ENCODE measurements at regions not wholly inside any gene's neighbourhood (a gene's known extent, or its start where the extent isn't known, plus 50 kb on each side); places are given as distances from the start of the nearest gene placed in this dataset.

DNA sequence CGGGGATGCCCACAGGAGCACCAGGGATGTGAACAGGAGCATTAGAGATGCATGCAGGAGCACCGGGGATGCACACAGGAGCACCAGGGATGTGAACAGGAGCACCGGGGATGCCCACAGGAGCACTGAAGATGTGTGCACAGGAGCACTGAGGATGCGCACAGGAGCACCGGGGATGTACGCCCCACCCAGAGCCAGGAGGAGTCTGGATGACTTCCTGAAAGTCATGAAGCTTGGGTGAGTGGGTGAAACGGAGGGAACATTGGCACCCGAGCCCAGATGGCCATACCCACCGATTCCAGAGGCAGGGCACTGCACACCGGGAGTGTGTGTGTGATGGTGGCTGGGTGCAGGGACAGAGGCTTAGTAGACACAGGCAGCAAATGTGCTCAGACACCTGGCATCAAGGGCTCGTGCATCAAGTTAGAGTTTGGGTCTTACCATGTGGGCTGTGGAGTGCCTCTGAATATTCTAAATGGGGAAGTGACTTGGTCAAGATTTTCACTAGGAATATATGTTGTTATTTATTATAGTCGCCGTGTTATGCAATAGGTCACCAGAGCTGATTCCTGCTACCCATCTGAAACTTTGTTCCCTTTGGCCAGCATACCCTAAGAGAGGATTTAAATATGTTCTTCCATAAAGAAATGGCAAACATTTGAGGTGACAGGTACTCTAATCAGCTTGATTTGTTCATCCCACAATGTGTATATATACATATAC is 365.8 kb upstream of the MYT1L start:
- TF ChIP-seq, protein P1, sequence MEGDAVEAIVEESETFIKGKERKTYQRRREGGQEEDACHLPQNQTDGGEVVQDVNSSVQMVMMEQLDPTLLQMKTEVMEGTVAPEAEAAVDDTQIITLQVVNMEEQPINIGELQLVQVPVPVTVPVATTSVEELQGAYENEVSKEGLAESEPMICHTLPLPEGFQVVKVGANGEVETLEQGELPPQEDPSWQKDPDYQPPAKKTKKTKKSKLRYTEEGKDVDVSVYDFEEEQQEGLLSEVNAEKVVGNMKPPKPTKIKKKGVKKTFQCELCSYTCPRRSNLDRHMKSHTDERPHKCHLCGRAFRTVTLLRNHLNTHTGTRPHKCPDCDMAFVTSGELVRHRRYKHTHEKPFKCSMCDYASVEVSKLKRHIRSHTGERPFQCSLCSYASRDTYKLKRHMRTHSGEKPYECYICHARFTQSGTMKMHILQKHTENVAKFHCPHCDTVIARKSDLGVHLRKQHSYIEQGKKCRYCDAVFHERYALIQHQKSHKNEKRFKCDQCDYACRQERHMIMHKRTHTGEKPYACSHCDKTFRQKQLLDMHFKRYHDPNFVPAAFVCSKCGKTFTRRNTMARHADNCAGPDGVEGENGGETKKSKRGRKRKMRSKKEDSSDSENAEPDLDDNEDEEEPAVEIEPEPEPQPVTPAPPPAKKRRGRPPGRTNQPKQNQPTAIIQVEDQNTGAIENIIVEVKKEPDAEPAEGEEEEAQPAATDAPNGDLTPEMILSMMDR (IDR thresholded peaks at IDR 0.05; ENCODE audit: poor library complexity) = no peak
- TF ChIP-seq EZH2 (IDR thresholded peaks at IDR 0.05; ENCODE audit: borderline replicate concordance) = no peak
- TF ChIP-seq EZH2phosphoT487 (IDR thresholded peaks at IDR 0.05; ENCODE audit: low read depth, severe bottlenecking, unreplicated experiment) = no peak
- Histone ChIP-seq H3K4me3 (no peak overlapping the region), H3K27ac (no peak overlapping the region), H3K36me3 (replicated peaks; ENCODE audit: insufficient read depth, low read depth) (no peaks in the 10 kb centered on the region), H3K4me2 (no peak overlapping the region), H3K79me2 (no peaks in the 10 kb centered on the region), H3K4me1 (ENCODE audit: insufficient read depth) (no peaks in the 10 kb centered on the region), H2AFZ (no peak overlapping the region), H3K27me3 (no peaks in the 10 kb centered on the region), H3K9me2 (replicated peaks; ENCODE audit: insufficient read depth) (no peaks in the 10 kb centered on the region), H4K20me1 (ENCODE audit: insufficient read depth, poor library complexity, severe bottlenecking) (no peaks in the 10 kb centered on the region), H3K9me3 (ENCODE audit: low read depth) (no peaks in the 10 kb centered on the region)
- DNase-seq (ENCODE audit: low spot score) = no peak
- 82% methylated on average over 13 of the region's 13 CpGs for WGBS (ENCODE audit: low lambda C conversion rate, missing lambda C conversion rate)

DNA sequence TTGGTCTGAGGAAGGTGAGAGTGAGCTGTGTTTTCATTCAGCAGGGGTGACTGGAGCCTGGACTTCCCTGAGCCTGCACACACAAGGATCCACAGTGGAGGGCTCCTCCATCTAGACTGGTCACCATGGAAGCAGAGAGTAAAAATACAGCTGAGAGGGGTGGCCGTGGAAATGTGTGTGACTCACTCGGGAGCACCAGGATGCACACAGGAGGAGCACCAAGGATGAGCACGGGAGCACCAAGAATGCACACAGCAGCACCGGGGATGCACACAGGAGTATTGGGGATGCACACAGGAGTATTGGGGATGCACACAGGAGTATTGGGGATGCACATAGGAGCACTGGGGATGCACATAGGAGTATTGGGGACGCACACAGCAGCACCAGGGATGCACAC is 365.2 kb upstream of the MYT1L start:
- Histone ChIP-seq H3K27me3 (no peaks in the 10 kb centered on the region), H3K4me3 (no peak overlapping the region), H4K20me1 (ENCODE audit: insufficient read depth, poor library complexity, severe bottlenecking) (no peaks in the 10 kb centered on the region), H3K4me2 (no peak overlapping the region), H3K27ac (no peak overlapping the region), H3K36me3 (replicated peaks; ENCODE audit: insufficient read depth, low read depth) (no peaks in the 10 kb centered on the region), H2AFZ (no peak overlapping the region), H3K4me1 (ENCODE audit: insufficient read depth) (no peaks in the 10 kb centered on the region), H3K79me2 (no peaks in the 10 kb centered on the region), H3K9me2 (replicated peaks; ENCODE audit: insufficient read depth) (no peaks in the 10 kb centered on the region), H3K9me3 (ENCODE audit: low read depth) (no peaks in the 10 kb centered on the region)
- no peak for DNase-seq (ENCODE audit: low spot score)
- 91% methylated on average over 5 of the region's 5 CpGs for WGBS (ENCODE audit: low lambda C conversion rate, missing lambda C conversion rate)
- TF ChIP-seq EZH2 (IDR thresholded peaks at IDR 0.05; ENCODE audit: borderline replicate concordance) = no peak
- TF ChIP-seq, protein P1 (IDR thresholded peaks at IDR 0.05; ENCODE audit: poor library complexity) = no peak
- TF ChIP-seq EZH2phosphoT487 (IDR thresholded peaks at IDR 0.05; ENCODE audit: low read depth, severe bottlenecking, unreplicated experiment) = no peak

DNA sequence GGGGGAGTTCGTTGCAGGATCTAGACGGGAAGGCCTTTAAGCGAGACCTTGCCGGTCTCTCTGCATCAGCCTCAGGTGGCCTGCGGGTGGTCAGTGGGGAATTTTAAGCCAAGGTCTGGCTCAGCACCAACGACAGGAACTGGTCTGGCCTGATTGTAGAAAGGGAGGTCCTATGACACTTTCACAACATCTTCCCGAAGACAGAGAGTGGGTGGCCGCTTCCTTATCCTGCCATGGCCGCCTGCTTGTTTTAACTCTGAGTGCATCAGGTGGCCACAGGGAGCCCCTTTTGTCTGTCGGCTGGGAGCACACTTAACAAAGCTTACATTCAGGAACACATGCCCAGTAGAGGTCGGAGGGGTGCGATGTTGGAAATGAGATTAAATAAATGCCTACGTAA is 363.7 kb upstream of the MYT1L start:
- H4K20me1 ChIP-seq (ENCODE audit: insufficient read depth, poor library complexity, severe bottlenecking) = no peaks in the 10 kb centered on the region
- TF ChIP-seq EZH2phosphoT487 (IDR thresholded peaks at IDR 0.05; ENCODE audit: low read depth, severe bottlenecking, unreplicated experiment) = no peak
- no peak for TF ChIP-seq EZH2 (IDR thresholded peaks at IDR 0.05; ENCODE audit: borderline replicate concordance)
- TF ChIP-seq, protein P1 (IDR thresholded peaks at IDR 0.05; ENCODE audit: poor library complexity) = no peak
- H3K4me3 ChIP-seq = no peak overlapping the region
- H3K9me2 ChIP-seq (replicated peaks; ENCODE audit: insufficient read depth) = no peaks in the 10 kb centered on the region
- no peaks in the 10 kb centered on the region for H3K27me3 ChIP-seq
- no peak for DNase-seq (ENCODE audit: low spot score)
- no peaks in the 10 kb centered on the region for H3K79me2 ChIP-seq
- no peaks in the 10 kb centered on the region for H3K36me3 ChIP-seq (replicated peaks; ENCODE audit: insufficient read depth, low read depth)
- H3K27ac ChIP-seq = no peak overlapping the region
- H2AFZ ChIP-seq = no peak overlapping the region
- H3K4me1 ChIP-seq (ENCODE audit: insufficient read depth) = no peaks in the 10 kb centered on the region
- H3K9me3 ChIP-seq (ENCODE audit: low read depth) = no peaks in the 10 kb centered on the region
- no peak overlapping the region for H3K4me2 ChIP-seq
- WGBS (ENCODE audit: low lambda C conversion rate, missing lambda C conversion rate) = 85% methylated on average over 13 of the region's 13 CpGs
